SJCRH30 (cell line): ENCODE measurements at regions not wholly inside any gene's neighbourhood (a gene's known extent, or its start where the extent isn't known, plus 50 kb on each side); places are given as distances from the start of the nearest gene placed in this dataset.
A peak's percentile ranks its signal among the peaks of the same experiment; 100 is the strongest.
"Not testable (repeated sequence)": the region's sequence is repeated elsewhere in the genome, so short reads cannot be mapped to it uniquely, and the experiment has no call there.

Source experiments
- DNase-seq, 2 experiments: peaks; one replicate each; pipeline ENCODE4 v3.0.0-alpha.2; 2015 to 2020
- H3K27ac ChIP-seq: fragments of 250-450 bp; sonication (Bioruptor Pico); 2 replicates; pipeline ENCODE4 v1.5.1; 2020; ENCODE audit warnings: mild to moderate bottlenecking, moderate library complexity
- H3K27me3 ChIP-seq: fragments of 250-450 bp; sonication (Bioruptor Pico); 2 replicates; pipeline ENCODE4 v1.5.1; 2020; ENCODE audit warnings: mild to moderate bottlenecking, moderate library complexity
- H3K36me3 ChIP-seq: fragments of 250-450 bp; sonication (Bioruptor Pico); 2 replicates; pipeline ENCODE4 v1.5.1; 2020; ENCODE audit warnings: mild to moderate bottlenecking, moderate library complexity
- H3K4me1 ChIP-seq: fragments of 250-450 bp; sonication (Bioruptor Pico); 2 replicates; pipeline ENCODE4 v1.5.1; 2020; ENCODE audit warnings: mild to moderate bottlenecking, moderate library complexity
- H3K4me3 ChIP-seq: fragments of 250-450 bp; sonication (Bioruptor Pico); 2 replicates; pipeline ENCODE4 v1.5.1; 2020; ENCODE audit warnings: mild to moderate bottlenecking, moderate library complexity
- H3K9me3 ChIP-seq: fragments of 250-450 bp; sonication (Bioruptor Pico); replicated peaks from 2 replicates; pipeline ENCODE4 v1.5.1; 2020; ENCODE audit warnings: mild to moderate bottlenecking, moderate library complexity

- Histone ChIP-seq H3K27me3 (no peaks in the 10 kb centered on the region), H3K27ac (no peak overlapping the region), H3K9me3 (no peaks in the 10 kb centered on the region), H3K4me3 (no peak overlapping the region), H3K36me3 (no peaks in the 10 kb centered on the region), H3K4me1 (no peaks in the 10 kb centered on the region)
- no peak for DNase-seq
Observed at GRCh38 chr3:186439725-186440124, 77.7 kb upstream of the DGKG start.

- H3K36me3 ChIP-seq, H3K27ac ChIP-seq, H3K27me3 ChIP-seq, H3K9me3 ChIP-seq, H3K4me1 ChIP-seq, DNase-seq, H3K4me3 ChIP-seq: not testable (repeated sequence)
Observed at GRCh38 chr3:186435332-186435731, 73.3 kb upstream of the DGKG start.

- Histone ChIP-seq H3K27ac (no peak overlapping the region), H3K4me1 (no peaks in the 10 kb centered on the region), H3K9me3 (no peaks in the 10 kb centered on the region), H3K27me3 (no peaks in the 10 kb centered on the region), H3K4me3 (no peak overlapping the region), H3K36me3 (no peaks in the 10 kb centered on the region)
- no peak for DNase-seq
Observed at GRCh38 chr3:186432944-186433732, 71.1 kb upstream of the DGKG start.

- no peak overlapping the region for H3K4me3 ChIP-seq
- no peaks in the 10 kb centered on the region for H3K4me1 ChIP-seq
- H3K36me3 ChIP-seq = no peaks in the 10 kb centered on the region
- no peak overlapping the region for H3K27ac ChIP-seq
- no peaks in the 10 kb centered on the region for H3K27me3 ChIP-seq
- peak in 1 of 2 experiments; percentile 5 for DNase-seq
- H3K9me3 ChIP-seq = no peaks in the 10 kb centered on the region
Observed at GRCh38 chr3:186432189-186432588, 70.2 kb upstream of the DGKG start.

GRCh38 chr3:186427627-186428281 lies 65.7 kb upstream of the DGKG start:
- H3K27me3 ChIP-seq = no peaks in the 10 kb centered on the region
- H3K9me3 ChIP-seq = no peaks in the 10 kb centered on the region
- H3K4me1 ChIP-seq = no peaks in the 10 kb centered on the region
- H3K36me3 ChIP-seq = no peaks in the 10 kb centered on the region
- no peak overlapping the region for H3K4me3 ChIP-seq
- no peak for DNase-seq
- no peak overlapping the region for H3K27ac ChIP-seq

- Histone ChIP-seq H3K9me3 (no peaks in the 10 kb centered on the region), H3K4me3 (no peak overlapping the region), H3K4me1 (no peaks in the 10 kb centered on the region), H3K27me3 (no peaks in the 10 kb centered on the region), H3K27ac (no peak overlapping the region), H3K36me3 (no peaks in the 10 kb centered on the region)
- peak in 1 of 2 experiments; percentile 4 for DNase-seq
Observed at GRCh38 chr3:186425788-186426730, 64.0 kb upstream of the DGKG start.

DNA sequence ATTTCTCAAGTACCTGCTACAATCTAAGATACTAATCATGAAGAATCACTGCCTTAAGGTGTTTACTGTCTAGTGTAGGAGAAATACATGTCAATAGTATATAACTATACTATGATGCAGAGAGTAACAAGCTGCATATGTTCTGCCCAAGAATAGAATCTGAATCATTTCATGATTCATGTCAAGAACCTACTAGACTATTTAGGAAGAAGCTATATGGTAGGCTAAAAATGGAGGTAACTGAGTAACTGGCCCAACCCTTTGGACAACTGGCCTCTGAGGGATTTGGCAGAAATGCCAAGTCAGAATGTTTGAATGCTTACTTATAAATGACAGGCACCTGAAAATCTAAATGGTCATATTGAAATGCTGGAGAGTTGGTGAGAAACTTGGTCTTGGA lies 59.9 kb upstream of the DGKG start:
- no peak for DNase-seq
- H3K27ac ChIP-seq = no peak overlapping the region
- H3K36me3 ChIP-seq = no peaks in the 10 kb centered on the region
- no peaks in the 10 kb centered on the region for H3K4me1 ChIP-seq
- H3K9me3 ChIP-seq = no peaks in the 10 kb centered on the region
- no peak overlapping the region for H3K4me3 ChIP-seq
- H3K27me3 ChIP-seq = no peaks in the 10 kb centered on the region

- no peak overlapping the region for H3K4me3 ChIP-seq
- H3K4me1 ChIP-seq = no peaks in the 10 kb centered on the region
- no peaks in the 10 kb centered on the region for H3K27me3 ChIP-seq
- H3K36me3 ChIP-seq = no peaks in the 10 kb centered on the region
- no peak overlapping the region for H3K27ac ChIP-seq
- no peaks in the 10 kb centered on the region for H3K9me3 ChIP-seq
- DNase-seq = no peak
Observed at GRCh38 chr3:186418671-186419145, 56.7 kb upstream of the DGKG start.

DNA sequence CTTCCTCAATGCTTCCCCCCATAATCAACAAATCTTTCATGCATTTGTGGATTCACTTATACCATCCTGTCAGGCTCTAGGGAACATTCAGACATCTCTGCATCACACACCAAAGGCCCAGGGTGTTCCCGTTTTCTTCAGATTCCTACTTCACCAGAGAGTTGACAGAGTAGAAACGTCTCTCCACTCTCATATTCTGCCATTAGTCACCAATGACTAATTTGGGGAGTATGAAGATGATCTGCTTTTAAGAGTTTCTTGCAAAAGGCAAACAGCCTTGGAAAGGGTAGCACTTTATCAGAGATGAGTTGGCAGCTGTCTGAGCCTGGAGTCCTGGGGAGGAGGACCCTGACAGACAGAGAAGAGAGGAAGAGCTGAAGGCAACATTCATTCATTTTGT lies 55.8 kb upstream of the DGKG start:
- Histone ChIP-seq H3K27ac (no peak overlapping the region), H3K9me3 (no peaks in the 10 kb centered on the region)

GRCh38 chr3:186414735-186415419 lies 52.8 kb upstream of the DGKG start:
- Histone ChIP-seq H3K4me1 (no peaks in the 10 kb centered on the region), H3K27me3 (no peaks in the 10 kb centered on the region), H3K36me3 (no peaks in the 10 kb centered on the region), H3K4me3 (no peak overlapping the region), H3K9me3 (no peaks in the 10 kb centered on the region), H3K27ac (no peak overlapping the region)
- DNase-seq = no peak

More for the DNA sequence above, 55.8 kb upstream of the DGKG start:
- no peaks in the 10 kb centered on the region for H3K27me3 ChIP-seq
- H3K36me3 ChIP-seq = no peaks in the 10 kb centered on the region
- H3K4me1 ChIP-seq = no peaks in the 10 kb centered on the region
- no peak overlapping the region for H3K4me3 ChIP-seq
- DNase-seq = no peak

GRCh38 chr3:186413615-186414415 lies 51.8 kb upstream of the DGKG start:
- DNase-seq = peak; percentile 7 to 17
- Histone ChIP-seq H3K27ac (no peak overlapping the region), H3K36me3 (no peaks in the 10 kb centered on the region), H3K27me3 (no peaks in the 10 kb centered on the region), H3K4me3 (no peak overlapping the region), H3K4me1 (no peaks in the 10 kb centered on the region), H3K9me3 (no peaks in the 10 kb centered on the region)

DNA sequence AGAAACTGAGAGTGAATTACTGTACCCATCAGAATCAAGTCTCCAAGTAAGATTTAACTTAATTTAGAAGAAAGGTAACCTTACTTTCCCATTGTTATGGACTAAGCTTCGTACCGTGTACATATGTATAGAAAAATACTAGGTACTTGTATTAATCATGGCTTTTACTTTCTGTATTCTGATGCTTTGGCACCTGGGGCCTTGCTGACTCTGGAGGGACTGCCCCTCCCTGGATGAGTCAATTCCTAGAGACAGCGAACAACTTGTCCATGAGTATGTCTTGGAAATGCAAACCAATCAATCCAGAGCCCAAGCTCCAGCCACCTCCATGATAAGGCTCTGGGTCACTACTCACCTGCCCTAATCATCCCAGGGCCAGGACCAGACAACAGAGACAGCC lies 50.0 kb upstream of the DGKG start:
- Histone ChIP-seq H3K4me1 (no peaks in the 10 kb centered on the region), H3K27ac (no peak overlapping the region), H3K9me3 (no peaks in the 10 kb centered on the region), H3K27me3 (no peaks in the 10 kb centered on the region), H3K36me3 (no peaks in the 10 kb centered on the region), H3K4me3 (no peak overlapping the region)
- DNase-seq = no peak
